GM12872 (cell line): ENCODE measurements at regions not wholly inside any gene's neighbourhood (a gene's known extent, or its start where the extent isn't known, plus 50 kb on each side); places are given as distances from the start of the nearest gene placed in this dataset.

Experiments
- TF ChIP-seq, protein P1 (sequence below): IDR thresholded peaks from 3 replicates; pipeline ENCODE4 v1.5.1; 2011; ENCODE audit warnings: low read depth, mild to moderate bottlenecking, low read length, moderate library complexity; ENCODE audit not compliant: insufficient read depth

DNA sequence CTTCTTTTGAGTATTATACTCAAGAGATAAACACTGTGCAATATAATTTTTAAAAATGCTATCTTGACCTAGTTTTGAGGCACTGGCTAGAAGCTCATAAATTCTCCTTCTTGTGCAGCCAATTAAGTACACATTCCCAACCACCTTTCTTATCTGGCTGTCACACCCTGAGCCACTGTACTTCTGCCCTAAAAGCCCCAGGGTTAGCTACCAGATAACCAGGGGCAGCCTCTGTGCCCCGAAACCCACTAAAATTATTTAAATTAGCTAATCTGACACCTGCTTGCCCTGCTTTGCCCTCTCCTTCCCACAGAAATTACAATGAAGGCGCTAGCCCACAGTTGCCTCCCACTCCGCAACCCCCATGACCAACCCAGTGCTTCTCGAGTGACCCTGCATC is 597.3 kb upstream of the TYRP1 start:
- TF ChIP-seq, protein P1, sequence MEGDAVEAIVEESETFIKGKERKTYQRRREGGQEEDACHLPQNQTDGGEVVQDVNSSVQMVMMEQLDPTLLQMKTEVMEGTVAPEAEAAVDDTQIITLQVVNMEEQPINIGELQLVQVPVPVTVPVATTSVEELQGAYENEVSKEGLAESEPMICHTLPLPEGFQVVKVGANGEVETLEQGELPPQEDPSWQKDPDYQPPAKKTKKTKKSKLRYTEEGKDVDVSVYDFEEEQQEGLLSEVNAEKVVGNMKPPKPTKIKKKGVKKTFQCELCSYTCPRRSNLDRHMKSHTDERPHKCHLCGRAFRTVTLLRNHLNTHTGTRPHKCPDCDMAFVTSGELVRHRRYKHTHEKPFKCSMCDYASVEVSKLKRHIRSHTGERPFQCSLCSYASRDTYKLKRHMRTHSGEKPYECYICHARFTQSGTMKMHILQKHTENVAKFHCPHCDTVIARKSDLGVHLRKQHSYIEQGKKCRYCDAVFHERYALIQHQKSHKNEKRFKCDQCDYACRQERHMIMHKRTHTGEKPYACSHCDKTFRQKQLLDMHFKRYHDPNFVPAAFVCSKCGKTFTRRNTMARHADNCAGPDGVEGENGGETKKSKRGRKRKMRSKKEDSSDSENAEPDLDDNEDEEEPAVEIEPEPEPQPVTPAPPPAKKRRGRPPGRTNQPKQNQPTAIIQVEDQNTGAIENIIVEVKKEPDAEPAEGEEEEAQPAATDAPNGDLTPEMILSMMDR, result no peak

GRCh38 chr9:12133416-12133815 is 559.8 kb upstream of the TYRP1 start:
- TF ChIP-seq, protein P1, result no peak

DNA sequence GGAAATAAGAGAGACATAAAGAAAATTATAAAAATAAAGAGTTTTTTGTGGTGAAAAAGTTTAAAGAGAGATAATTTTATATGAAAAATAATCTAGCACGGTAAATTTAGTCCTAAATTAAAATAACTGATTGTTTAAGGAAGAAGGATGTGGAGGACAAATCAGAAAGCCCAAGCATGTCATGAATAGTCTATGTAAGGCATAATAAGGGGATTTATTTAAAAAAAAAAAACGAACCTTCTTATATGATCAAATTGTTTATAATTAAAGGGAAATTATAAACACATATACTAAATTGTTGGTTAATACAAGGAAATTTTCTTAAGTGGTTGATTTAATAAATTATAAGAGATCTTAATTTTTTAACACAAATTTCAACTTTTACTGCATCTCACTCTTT is 551.8 kb upstream of the TYRP1 start:
- TF ChIP-seq, protein P1, result no peak

DNA sequence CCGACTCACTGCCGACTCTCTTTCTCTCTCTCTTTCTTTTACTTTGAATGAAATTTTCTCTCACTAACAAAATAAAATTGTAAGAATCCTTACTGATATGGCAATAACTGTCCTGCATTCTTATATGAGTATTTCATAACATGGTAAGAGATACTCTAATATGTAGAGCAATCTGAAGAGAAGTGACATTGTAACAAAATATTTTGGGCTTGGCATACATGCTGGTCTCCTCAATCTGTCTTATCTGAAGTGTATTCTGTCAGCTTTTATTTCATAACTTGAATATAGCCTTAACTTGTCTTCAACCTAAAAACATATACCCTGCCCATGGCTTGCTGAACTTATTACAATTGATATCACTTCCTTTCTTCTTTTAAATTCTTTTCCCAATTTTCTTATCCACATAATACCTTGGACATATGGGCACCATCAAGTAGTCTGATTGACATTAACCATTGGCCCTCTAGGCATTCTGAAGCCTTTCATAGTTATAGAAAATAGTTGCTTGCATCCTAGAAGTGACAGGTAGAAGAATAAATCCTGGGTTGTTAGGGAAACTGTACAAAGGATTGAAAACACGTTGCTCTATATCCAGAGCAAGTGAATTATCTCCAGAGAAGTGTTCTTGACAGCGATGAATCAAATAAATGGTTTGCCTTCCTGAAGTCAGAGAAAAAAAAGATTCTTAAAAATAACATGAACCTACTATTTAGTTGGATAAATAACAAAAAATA is 537.6 kb upstream of the TYRP1 start:
- TF ChIP-seq, protein P1, result no peak

DNA sequence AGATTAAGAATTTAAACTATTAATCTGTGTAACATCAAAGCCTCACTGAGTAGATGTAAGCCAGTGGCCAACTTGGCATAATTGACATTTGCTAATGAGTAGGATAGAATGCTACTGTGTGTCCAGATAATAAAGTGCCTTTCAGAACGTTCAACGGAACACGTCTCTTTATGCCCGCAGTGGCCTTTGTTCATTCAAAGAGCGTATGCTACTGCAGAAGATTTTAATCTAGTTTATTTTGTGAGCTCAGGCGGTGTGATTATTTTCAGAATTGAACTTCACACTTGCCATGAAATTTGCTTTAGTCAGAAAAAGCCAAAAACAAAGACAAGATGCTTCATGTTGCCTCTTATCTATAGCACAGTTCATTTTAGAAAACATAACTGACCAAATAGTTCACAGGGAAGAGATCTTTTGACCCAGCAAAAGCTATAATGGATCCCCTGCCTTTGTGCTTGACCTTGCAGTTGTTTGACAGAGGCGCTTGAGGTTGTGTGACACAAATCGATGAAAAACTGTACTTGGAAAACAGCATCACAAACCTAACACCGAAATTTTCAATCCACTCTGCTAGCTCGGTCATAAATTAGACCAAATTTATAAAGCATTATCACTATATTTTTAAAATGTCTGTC is 530.9 kb upstream of the TYRP1 start:
- TF ChIP-seq, protein P1, result no peak

DNA sequence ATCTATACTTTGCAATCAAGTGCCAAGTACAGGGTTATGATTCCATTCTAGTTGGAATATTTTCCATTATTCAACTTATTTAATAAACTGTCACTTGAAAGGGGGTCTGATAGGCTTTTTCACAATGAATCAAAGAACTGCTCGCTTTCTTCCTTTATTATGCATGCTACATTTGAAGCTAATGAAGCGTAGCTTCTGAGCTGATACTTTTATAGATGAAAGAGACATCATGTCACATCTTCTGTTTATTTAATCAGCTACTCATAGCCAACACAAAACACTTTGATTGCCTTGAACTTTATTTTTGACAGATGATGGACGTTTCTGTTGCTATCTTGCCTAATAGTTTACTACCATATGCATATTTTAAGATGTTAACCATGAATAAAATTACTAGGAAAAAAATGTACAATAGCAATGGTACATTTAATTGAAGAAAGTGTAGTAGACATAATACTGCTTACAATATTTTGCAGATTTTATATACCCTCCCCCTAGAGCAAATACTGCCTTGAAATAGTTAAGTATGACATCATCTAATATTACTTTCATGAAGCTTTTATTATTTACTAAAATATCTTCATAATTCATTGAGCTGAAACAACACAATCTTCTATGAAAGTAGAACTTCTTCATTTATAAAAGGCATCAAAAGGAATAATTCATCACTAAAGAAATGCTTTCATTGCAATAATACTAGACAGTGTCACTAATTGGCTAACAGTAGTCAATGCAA is 529.3 kb upstream of the TYRP1 start:
- TF ChIP-seq, protein P1, result no peak

GRCh38 chr9:12166518-12166917 is 526.7 kb upstream of the TYRP1 start:
- TF ChIP-seq, protein P1, result no peak
